Ammon's horn (tissue), 1 donor: ENCODE measurements at regions not wholly inside any gene's neighbourhood (a gene's known extent, or its start where the extent isn't known, plus 50 kb on each side); places are given as distances from the start of the nearest gene placed in this dataset.

ENCODE experiments used
- DNase-seq: peaks from one replicate; pipeline ENCODE4 v3.0.0-alpha.2; 2016; ENCODE audit warnings: low spot score

DNA sequence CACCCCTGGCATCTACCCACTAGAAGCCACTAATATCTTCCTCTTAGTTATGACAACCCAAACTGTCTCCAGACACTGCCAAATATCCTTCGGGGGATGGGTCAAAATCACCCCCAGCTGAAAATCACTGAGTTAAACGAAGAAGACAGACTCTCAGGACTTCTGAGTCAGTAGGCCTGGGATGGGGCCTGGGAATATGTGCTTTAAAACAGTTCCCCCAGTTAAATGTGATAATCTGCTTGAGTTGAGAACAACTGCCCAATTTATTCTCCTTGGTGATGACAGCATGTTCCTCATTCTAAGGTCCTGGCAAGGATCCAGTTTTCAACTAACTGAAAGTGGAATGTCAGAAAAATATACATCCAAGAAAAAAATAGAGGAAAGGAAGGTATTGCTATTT lies 52.4 kb downstream of the CBLL2 start:
- no peak for DNase-seq

DNA sequence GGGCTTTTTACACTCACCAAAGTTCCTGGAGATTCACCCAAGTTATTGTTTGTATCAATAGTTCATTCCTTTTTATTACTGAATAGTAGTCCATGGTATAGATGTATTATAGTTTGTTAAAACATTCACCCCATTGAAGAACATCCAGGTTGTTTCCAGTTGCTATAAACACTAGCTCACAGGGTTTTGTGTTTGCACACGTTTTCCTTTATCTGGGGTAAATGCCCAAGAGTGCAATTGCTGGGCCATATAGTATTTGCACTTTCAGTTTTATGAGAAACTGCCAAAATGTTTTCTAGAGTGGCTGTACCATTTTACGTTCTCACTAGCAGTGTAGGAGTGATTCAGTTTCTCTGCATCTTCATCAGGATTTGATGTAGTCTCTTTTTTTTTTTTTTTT lies 57.1 kb downstream of the CBLL2 start:
- no peak for DNase-seq

DNA sequence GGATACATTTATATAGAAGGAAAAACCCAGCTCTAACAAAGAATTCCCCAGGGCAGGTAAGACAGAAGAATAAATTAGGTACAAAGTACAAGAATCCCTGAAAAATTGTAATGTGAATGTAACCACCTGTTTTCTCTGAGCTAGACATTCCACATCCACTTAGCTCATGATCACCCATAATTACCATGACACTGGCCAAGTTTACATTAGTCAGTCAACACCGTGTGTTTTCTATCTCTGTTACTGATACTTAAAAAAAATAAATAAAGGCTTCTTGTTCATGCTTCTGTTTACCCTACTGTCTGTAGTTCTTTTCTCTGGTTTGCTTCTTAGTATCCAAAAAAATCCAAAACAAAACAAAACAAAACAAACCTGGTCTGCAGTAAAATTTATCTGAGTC lies 66.0 kb downstream of the CBLL2 start:
- DNase-seq: no peak

DNA sequence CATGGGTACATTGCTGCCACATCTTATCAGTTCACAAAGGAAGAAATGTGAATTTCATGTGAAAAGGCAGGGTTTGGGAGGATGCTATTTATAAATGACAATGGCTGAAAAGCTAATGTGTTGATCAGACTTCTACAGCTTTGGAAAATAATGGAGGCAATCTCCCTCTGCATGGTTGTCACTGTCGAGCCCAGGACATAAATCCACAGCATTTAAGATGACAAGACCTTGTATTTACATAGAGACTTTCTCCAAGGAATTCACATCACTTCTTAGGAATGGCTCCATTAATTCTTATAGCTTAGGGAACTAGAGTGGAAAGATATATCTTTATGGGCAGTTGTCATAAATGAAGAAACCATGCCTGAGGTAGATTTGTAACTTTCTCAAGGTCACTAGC lies 66.7 kb downstream of the CBLL2 start:
- no peak for DNase-seq

DNA sequence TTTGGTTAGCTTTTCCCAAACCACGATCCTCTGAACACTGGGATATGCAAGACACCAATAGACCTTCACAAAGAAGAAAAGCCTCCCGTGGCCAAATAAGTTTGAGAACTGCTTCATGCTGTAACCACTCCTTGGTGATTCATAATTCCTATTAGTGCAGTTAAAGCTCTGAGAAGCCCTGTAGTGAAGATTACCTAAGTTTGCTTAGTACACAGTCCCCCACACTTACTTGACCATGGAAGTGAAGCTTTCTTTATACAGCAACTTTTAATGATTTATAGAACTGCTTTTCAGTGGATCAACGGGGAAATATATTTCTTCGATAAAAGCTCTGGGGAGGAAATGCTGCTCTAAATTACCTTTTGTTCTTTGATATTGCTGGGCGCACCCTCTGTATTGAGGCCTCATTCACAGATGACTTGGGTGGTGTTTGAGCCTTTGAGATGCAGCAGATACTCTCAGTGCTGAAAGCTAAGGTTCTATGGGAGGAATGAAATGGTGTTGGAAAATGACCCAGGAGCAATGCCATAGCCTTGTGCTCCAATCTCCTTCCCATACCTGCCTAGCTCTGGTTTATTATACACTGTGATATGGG lies 67.4 kb downstream of the CBLL2 start:
- DNase-seq: no peak

DNA sequence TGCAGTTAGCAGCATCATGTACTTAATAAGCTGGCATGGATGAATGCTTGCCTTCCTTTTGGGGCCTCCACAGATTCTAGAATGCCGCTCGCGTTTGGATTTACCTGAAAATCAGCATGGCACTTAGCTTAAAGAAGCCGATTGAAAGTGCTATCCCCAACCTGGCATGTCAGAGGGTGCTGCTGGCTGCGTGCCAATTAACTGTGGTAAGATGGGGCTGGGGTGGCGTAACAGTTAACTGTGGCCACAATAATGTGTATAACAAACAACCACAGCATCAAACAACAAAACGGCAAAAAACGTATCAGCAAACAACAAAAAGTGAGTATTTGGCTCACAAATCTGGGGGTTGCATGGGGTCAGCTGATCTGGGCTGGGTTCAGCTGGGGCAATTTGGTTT lies 70.5 kb downstream of the CBLL2 start:
- no peak for DNase-seq

DNA sequence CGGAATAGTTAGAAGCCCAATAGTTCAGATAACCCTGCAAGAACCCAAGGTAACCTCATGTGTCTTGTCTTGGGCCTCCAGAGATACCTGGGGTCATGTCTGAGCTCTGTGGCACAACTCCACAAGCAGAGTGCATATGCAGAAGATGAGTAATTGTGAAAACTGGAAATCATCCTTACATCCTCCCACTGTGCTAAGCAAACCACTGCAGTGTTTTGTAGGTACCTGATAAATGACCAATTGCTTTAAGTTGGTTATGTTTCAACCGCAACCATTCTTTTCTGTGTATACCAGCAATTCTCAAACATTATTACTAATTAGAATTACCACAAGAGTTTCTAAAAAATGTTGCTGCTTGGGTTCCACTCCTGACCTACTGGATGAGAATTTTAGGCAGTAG lies 73.2 kb downstream of the CBLL2 start:
- no peak for DNase-seq

DNA sequence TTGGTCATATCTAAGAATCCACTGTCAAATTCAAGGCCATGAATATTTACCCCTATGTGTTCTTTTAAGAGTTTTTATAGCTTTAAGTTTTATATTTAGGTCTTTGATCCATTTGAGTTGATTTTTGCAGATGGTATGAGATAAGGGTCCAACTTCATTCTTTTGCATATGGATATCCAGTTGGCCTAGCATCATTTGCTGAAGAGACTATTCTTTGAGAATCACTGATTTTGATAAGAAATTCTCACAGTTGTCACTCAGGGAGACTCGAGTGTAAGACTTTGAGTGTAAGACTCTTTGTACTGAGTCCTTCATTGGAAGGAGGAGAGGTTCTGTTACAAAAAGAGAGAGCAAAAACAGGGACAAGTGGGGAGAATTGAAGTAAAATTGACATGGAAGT lies 74.8 kb downstream of the CBLL2 start:
- no peak for DNase-seq

DNA sequence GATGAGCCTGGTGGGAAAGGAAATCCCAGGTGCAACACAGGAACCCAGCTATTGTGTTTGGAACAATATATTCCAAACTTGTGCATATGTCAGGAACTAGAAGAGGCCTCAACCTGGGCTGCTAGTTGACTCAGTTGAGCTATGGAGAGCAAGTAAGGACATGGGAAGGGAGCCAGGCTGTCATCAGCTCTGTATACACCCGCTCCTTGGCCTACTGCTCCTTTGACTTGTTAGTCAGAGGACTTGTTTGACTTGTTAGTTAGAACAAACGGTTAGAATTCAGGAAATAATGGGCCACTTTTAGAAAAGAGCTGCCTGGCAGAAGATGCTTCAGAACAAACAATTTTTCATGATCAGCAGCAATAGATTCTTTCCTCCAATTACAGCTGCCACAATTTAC lies 76.4 kb downstream of the CBLL2 start:
- DNase-seq: no peak

DNA sequence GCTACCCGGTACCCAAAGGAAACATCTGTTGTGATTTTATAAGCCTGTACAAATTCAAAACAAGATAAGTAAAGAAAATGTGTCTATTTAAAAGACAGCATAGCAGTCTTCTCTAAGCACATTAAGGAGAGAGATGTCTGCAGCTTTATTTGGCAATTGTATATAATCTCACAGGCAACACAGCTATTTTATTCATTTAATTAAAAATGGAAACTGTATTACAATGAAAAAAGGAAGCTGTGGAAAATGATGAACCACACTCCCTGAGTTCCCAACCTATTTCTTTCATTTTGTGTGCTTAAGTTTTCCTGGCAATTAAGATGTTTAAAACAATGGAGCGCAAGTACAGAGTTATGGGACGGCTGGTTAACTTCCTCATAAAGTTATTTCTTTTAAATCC lies 78.4 kb downstream of the CBLL2 start:
- no peak for DNase-seq

DNA sequence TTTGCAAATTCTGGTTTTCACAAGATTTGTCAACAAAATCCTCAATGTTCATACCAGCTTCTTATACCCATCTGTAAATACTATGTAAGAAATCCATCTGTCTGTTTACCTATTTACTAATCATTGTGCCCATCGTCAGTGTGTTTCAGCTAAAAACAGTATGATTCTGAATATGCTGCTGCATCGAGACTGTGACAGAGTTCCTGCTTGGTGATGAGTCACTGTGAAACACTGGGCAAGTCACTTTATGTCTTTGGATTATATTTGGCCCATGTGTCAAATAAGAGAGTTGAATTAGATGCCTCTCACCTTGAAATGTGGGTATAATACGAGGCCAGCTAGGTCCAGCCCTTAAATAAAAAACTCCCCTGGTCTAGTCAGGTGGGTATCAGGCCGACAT lies 79.3 kb downstream of the CBLL2 start:
- peak; percentile 1 for DNase-seq

DNA sequence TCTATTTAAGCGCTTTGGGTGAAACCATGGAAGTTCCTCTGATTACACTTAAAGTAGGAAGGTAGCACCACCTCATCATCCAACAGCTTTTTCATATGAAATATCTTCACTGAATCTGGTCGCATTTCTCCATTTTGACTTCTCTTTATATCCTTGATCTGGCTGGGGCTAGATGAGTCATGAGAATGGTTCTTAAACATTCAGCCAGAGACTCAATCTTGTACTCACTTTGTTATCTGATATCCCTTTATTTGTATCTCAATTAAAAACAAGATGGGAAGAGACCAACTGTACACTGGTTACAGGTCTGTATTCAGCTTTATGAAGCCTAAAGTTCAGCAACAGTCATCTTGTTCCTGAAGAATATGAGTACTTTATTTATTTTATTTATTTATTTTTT lies 84.9 kb downstream of the CBLL2 start:
- no peak for DNase-seq

DNA sequence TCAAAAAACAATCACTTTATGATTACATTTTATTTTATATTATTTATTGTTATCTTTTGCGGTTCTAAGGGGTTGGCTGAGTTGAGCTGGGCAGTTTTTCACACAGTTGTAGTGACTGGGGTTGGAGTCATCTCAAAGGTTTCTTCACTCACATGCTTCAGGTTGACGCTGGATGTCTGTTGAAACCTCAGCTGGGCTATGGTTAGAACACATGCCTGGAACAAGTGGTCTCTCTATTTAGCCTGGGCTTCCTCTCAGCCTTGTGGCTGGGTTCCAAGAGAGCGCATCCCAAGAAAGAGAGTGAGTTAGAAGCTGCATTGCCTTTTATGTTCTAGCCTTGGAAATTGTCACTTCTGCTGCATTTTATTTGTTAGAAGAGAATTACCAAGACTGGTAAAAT lies 87.4 kb downstream of the CBLL2 start:
- no peak for DNase-seq

DNA sequence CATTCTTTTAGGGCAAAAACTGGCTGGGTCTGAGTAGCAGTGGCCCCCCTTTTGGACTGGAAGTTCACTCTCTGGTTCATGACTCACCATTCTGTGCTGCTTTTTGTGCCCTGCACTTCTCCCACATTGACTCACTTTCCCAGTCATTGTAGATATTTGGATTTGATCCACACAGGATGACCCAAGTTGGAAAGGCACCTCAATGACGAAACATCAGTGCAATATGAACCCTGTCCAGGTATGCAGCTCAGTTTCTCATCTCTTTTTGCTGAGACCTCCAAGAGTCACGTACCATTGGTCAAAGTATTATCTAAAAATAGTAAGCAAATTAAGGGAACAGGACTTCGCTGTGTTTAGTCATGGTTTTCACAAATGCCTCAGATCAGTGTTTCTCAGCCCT lies 92.7 kb downstream of the CBLL2 start:
- no peak for DNase-seq

DNA sequence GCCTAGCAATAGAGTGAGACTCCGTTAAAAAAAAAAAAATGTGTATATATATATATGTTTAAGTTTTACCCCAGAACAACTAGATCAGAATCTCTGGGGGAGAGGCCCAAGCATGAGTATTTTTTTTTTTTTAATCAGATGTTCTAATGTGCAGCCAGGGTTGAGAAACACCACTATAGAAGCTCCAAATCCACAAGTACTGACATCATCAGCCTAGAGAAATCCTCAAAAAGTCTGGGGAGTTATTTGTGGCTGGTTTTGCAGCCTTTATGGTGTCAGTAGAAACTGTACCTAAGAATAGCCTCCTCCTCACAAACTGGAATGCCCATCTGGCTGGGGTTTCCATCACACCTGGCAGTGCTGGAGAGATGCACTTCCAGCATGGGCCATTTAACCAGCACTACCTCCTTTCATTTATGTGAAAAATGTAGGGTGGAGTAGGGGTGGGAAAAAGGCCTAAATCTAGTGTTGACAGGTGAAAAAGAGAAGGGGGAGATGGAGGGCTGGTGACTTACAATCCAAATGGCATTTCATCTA lies 93.5 kb downstream of the CBLL2 start:
- no peak for DNase-seq

DNA sequence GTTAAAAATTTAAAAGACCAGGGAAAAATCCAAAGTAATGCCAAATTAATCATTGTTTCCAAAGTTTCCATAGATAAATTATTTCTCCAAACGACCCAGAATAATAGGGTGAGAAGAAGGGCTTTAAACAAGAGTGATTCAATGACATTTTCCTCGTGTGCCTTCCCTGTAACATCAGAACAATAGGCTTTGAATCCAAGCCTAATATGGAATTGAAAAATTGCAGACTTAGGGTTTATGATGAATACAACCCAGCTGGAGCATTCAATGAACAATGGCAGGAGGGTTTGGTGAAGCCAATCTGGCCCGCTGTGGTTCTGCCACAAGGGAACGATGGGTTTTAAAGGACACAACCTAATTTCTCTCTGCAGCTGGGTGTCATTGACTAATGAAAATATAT lies 94.2 kb downstream of the CBLL2 start:
- no peak for DNase-seq

DNA sequence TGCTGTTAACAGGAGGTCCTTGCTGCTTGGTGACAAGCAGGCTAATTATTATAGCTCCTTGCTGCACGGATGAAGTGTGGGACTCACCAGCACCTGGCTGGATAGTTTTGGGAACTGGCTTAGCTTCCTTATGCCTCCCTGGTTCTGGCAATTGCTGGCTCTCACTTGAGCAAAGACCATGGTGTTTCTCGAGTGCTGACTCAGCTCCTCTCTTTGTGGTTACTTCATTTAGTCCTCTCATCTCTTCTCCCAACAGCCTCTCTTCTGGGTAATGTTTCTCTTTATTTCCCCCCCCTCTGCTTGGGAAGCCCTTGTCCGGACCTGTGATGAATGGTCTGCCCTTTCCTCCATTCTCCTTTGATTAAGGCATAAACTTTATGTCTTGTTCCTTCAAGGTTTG lies 100.4 kb downstream of the CBLL2 start:
- no peak for DNase-seq

DNA sequence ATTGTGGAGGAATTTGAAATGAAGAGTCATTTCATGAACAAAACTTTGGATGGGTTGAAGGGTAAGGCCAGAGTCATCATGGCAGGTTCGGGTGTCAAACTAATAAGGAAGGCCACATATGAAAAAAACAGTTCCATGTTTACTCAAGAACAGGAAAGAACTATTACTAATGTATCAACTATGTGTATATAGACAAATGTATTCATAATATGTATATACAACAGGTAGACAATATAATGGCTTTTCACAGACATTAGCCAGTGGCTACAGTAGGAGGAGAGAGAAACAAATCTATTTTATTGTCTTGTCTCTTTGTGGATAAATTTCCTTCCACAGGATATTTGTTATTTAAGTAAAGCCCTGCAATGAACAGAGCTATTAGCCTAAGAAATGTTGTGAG lies 101.1 kb downstream of the CBLL2 start:
- DNase-seq: no peak

DNA sequence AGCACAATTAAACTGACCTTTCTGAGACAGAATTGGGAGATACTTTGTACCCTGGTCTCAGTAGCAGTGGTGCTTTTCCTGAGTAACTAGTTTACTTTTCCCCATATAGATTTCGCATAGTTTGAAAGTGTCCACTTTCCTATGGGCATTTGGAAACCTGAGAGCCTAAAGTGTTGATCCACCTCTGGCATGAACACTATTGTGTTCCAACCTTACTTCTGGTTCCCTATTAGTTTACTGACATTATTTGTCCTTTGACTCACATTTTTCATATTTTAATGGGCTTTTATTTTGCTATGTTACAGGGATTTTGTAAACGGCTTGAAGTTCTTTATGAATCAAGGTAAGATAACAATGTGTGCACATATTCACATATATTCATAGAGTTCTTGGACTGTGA lies 103.7 kb downstream of the CBLL2 start:
- no peak for DNase-seq

DNA sequence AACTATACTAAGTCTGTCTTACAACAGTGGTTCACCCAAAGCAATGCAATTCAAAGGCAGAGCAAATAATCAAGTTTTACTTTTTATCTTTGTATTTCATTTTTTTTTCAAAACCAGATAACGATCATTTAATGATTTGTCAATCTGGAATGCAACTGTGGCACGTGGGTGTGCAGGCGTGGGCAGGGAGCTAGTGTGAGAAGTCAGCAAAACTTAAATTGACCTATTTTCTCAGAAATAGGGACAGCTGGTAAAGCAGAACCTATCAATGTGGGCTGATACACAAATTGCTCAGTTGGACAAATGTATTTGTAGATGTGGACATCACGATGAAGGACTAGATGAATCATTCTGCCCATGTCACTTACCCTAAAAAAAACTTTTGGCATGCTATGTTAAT lies 105.6 kb downstream of the CBLL2 start:
- DNase-seq: no peak

DNA sequence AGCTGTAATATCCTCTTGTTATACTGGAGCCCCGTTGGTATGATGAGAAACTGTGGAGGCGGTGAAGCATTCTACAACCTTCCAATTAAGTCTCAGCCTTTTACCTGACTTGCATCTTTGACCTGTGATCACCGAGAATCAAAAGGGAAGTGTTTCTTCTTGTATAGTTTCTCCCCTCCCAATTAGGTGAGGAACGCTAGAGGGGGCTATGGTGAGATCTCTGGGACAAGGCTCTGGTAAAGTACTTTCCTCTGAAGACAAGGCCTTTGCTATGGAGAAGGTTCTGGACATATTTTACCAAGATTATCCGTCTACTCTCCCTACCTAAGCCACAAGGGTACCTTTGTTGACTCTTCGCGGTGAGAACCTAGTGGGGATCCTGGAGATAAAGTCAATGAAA lies 111.3 kb downstream of the CBLL2 start:
- no peak for DNase-seq

DNA sequence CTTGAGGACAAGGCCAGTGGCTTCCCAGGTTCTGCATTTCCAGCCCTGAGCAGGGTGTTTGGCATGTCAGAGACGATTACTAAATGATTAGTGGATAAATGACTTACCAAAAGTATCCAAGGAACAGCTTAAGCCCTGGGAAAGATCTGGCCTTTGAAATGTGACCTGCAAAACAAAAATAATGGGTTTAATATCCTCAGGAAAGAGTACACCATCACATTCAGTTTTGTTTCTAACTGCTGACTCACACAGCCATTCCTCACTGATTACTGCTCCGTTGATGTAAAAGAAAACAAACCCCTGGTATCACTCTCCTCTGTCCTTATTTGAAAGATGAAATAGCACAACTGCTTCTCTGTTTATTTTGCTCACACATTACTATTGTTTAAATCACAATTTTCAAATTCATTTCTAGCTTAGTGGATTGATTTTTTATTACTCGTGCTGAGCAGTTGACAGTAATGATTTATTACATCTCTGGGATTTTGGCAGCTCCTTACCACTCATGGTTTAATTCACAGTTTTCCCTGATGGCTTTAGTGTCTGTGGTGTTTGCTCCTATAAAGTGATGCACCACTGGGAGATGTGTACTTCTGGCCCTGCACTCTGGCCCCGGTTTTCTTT lies 117.0 kb downstream of the CBLL2 start:
- no peak for DNase-seq

DNA sequence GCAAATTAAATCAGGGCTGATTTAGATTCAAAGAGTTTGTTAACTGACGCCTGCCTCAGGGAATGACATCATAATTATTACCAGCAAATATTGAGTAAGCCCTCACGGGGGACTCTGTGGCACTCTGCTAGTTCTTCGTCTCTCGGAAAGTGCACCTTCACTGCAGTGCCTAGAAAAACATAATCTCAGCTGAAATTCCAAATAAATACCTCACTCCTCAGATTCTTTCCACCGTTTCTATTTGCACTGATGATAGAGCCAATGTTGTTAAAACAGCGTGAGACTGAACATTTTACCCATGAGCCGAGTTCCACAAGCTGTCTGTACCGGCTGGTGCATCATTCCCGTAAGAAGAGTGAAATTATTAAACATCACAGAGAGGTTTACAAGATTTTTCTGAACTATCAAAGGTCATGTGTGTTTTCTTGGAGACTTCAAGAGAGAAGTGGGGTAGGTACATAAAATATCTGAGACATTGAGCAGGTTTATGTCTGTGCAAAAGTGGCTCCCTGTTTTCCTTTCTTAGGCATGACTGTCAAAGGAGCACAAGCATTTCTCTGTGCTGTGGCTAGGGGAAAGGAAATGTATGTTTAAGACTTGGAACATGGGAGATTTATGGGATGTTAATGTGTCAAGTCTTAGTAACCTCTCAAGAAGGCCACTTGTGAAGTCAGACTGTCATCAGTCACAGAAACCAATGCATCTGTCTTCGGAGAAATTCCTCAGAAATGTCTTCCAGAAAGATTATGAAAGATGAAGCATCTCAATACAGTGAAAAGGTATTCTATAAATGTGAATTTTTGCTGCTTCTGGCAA lies 119.6 kb downstream of the CBLL2 start:
- DNase-seq: no peak
